ENCODE measurements at regions not wholly inside any gene's neighbourhood (a gene's known extent, or its start where the extent isn't known, plus 50 kb on each side); places are given as distances from the start of the nearest gene placed in this dataset.
"Not testable (repeated sequence)": the region's sequence is repeated elsewhere in the genome, so short reads cannot be mapped to it uniquely, and the experiment has no call there.

DNA sequence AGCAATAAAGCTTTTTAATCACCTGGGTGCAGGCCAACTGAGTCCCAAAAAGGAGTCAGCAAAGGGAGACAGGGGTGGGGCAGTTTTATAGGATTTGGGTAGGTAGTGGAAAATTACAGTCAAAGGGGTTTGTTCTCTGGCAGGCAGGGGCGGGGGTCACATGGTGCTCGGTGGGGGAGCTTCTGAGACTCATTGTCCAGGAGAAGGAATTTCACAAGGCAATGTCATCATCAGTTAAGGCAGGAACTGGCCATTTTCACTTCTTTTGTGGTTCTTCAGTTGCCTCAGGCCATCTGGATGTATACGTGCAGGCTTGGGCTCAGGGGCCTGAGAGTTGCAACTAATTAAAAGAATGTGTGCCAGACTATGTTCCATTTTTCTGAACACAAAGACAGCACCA is 147.5 kb upstream of the SCN7A start:
- DNase-seq (ENCODE audit: low read depth): not testable (repeated sequence)

DNA sequence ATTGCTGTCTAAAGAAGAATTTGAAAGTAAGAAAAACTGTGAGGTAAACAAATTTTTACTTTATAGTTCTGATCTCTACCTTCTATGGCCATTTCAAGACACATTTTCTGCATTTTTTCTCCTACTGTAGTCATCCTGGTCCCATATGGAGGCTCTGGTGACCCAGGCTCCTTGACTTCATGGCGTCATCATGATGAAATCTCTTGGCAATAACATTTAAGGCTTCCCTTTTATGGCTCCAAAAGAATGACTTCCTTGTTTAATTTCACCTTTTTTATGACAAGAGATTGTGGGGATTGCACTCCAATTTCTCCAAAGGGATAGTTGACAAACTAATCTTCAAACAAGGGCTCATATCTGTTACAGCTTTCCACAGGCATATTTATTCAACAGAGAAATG is 143.0 kb upstream of the SCN7A start:
- DNase-seq (ENCODE audit: low read depth): peak; percentile 11

DNA sequence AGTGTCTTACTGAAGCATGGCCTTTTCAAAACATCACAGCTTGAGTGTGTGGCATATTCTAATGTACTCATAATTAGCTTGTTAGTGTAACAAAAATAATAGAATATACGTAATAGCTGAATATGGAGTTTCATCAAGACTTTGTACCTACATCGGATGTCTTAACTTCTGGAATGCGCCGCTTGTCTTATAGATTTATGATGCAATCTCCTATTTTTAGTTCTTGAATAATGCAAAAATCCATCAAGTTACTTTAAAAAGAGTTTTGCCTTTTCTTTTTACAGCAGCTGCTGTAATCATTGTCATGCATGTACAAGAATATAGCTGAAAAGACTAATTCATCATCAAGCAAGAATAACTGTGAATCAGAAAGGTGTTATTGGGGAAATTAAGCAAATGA is 140.7 kb upstream of the SCN7A start:
- no peak for DNase-seq (ENCODE audit: low read depth)

DNA sequence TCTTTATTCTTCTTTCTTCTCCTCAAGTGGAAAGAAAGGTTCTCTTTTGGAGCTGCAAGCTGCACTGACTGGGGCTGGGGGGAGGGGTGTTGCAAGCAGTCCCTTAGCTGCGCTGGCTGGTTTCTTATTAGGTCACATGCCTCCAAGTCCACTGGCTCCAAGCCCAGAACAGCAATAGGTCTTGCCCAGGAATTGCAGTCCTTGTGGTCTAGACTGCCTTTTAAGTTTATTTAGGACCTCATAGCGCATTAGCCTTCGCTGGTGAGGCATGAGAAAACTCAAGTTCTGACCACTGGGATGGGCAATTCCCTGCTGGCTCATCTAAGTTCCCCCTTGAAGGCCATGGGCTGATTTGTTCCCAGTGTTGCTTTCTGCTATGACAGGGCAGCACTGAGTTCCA is 138.6 kb upstream of the SCN7A start:
- peak; percentile 95 for DNase-seq (ENCODE audit: low read depth)

DNA sequence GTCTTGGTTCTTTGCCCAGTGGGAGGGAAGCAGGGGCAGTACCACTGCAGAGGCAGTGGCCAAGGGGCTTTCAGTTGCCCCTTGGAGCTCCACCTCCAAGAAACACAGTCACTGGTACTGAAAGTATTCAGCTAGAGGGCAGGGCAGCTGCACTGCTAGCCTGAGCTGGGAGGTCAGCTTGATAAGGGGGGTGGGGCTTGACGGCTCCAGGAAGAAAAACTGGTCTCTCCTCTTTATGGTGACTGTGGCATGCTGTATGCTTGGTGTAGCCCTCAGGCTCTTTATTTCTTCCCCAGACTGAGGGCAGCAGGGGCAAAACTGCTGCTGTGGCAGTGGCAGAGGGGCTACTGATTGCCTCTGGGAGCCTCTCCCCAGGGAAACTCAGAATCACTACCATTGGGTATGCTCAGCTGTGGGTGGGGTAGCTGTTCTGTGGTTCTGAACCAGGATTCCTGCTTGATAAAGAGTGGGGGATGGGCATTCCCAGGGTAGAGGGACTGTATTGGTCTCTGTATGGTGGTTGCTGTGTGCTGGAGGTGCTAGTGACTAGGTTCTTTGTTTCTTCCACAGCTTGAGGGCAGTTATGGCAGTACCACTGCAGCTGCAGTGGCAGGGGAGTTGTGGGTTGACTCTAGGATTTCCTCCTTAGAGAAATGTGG is 134.6 kb upstream of the SCN7A start:
- DNase-seq (ENCODE audit: low read depth): no peak

DNA sequence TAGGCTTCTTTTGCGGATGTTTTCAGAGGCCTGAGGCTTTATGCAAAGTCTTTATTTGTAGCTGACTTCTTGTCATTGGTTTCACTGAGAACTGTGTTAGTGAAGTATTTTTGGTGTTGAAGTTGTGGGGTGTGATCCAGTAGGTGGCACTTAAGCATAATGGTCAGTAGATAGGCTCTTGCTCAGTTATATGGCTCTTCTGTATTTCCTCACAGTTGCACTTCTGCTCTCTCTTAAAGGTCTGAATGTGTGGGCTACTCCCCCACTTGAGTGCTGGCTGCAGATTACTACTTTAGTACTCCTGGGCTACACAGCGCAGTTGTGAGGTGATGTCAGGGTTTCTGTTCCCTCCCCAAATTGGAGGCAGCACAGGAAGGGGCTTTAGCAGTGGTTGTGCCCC is 133.8 kb upstream of the SCN7A start:
- DNase-seq (ENCODE audit: low read depth): no peak

DNA sequence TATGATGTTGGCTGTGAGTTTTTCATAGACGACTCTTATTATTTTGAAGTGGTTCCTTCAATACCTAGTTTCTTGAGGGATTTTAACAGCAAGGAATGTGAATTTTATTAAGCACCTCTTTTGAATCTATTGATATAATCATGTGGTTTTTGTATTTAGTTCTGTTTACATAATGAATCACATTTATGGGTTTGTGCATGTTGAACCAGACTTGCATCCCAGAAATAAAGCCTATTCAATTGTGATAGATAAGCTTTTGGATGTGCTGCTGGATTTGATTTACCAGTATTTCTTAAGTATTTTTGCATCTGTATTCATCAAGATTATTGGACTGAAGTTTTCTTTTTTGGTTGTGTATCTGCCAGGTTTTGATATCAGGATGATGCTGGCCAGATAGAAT is 131.6 kb upstream of the SCN7A start:
- no peak for DNase-seq (ENCODE audit: low read depth)

DNA sequence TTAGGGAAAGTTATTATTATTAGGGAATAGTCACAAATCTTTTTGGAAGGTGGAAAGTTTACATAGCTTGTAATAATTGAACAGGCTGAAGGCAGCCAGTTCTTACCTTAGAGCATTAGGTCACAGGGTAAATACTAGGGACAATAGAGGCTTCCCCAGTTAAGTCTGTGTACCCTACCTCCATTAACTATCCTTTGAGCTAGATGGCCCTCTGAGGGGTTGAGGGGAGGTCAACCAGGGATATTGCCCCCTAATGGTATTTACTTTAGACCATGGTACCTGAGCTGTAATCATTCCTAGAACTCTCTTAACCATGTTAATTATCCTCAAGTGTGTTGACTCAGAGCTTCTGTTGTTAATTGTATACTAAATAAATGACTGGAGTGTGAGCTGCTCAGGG is 120.5 kb upstream of the SCN7A start:
- no peak for DNase-seq (ENCODE audit: low read depth)

DNA sequence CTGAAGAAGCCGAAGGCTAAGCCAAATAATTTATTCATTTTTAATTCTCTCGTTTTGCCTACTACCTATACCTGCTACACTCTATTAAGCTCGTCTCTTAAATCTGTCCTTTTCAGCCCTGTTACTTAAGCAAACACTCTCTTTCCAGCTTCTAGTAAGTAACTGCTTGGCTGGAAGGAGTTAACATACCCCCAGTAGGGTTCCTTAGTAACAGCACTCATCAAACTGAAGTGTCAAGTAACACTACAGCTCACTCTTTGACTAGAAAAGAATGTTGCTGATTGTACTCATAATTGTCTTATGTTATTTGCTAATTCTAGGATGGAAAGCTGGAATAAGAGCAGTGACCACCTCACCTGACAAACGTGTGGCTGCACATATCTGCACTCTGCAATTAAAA is 120.0 kb upstream of the SCN7A start:
- DNase-seq (ENCODE audit: low read depth): no peak

DNA sequence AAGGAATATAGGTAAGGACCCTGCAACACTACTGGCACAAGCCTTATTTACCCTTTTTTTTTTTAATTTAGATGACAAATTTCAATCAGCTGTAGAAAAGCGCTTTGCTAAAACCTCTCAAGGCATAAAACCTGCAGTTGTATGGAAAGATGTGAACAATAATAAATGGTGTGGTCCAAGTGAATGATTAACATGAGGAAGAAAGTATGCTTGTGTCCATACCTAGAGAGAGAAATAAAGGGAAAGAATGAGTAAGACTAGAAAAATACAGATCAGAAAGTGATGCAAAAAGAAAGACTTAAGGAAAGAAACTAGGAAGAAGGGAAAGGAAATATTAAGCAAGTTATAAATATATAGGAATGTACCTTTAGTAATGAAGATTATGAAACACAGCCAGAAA is 119.2 kb upstream of the SCN7A start:
- DNase-seq (ENCODE audit: low read depth): no peak

DNA sequence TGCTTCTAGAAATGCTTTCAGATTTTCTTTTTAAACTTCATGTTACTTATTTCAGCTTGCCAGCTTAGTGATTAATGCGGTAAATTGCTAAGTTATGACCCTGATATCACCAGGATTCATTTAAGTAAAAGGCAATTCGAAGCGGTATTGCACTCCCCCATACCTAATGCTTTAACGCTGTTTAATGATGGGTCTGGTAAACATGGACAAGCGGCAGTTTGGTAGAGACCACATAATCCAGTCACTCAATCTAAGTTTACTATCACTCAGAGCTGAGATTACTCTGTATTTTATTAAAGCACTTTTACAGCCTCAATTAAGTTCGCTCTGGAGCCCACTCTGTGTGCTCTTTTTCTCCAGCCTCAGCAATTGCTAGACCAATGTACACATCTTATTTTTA is 118.2 kb upstream of the SCN7A start:
- DNase-seq (ENCODE audit: low read depth): no peak

DNA sequence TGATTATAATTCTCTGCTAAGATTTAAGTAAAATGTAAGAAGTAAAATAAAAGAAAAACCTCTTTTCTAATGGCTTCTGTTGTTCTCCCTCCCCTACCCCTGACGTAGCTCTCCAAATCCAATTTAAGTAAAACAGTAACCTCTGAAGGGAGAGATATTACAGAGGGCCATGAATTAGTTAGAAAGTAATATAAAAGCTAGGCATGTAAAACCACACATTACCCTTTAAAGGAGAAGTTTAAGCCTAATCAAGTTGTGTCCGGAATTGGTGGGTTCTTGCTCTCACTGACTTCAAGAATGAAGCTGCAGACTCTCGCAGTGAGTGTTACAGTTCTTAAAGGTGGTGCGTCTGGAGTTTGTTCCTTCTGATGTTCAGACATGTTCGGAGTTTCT is 116.9 kb upstream of the SCN7A start:
- DNase-seq (ENCODE audit: low read depth): no peak

DNA sequence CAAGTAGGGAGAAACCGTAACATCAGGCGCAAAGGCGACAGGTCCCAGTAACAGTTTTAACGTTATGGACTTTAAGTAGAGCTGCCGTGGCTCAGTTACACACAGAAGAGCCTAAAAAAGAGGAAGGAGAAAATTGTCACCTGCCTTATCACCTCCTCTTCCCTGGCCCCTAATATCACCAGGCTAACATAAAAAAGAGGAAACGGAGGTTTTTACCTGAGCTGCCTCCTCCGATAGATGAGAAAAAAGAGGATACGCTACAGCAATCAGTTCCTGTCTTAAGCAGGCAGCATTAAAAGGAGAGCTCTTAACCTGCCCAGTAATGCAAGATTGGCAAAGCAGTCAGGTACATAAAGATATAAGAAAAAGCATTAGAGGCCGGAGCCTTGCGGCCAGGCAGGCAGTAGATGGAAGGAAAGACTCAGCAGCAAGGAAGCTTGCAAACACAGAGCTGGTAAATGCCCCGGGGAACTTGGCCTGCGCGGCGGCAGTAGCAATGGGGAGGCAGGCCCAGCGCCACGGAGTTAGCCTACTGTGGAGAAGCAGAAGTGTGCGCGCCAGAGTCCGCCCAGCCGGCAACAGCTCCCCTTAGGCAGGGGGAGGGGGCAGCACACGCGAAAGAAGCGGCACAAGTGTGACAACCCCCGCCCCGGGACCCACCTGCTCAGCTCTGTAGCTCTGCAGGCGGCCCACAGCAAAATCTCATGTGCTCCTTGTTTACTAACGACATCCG is 116.3 kb upstream of the SCN7A start:
- peak; percentile 17 for DNase-seq (ENCODE audit: low read depth)

DNA sequence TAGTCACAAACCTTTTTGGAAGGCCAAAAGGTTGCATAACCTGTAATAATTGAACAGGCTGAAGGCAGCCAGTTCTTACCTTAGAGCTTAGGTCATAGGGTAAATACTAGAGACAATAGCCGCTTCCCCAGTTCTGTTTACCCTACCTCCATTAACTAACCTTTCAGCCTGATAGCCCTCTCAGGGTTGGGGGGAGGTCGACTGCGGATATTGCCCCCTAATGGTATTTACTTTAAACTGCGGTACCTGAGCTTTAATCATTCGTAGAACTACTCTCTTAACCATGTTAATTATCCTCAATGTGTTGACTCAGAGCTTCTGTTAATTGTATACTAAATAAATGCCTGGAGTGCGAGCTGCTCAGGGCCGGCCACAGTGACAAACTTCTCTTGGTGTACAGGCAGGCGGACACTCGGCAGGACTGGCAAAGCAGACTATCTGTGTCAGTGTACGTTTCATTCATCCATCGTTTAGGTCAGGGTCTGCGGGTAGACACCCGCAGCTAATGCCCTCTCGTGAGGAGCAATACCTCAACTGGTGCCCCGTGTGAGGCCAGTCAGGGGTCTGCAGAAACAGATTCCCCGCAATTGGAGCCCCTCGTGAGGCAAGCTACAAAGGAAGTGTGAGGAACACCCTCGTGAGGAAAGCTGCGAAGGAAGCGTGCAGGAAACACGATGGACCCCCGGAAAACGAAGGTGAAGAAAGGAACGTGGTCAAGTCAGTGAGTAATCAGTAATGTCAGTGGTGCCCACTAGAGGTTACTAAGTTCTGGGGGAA is 115.3 kb upstream of the SCN7A start:
- DNase-seq (ENCODE audit: low read depth): no peak

DNA sequence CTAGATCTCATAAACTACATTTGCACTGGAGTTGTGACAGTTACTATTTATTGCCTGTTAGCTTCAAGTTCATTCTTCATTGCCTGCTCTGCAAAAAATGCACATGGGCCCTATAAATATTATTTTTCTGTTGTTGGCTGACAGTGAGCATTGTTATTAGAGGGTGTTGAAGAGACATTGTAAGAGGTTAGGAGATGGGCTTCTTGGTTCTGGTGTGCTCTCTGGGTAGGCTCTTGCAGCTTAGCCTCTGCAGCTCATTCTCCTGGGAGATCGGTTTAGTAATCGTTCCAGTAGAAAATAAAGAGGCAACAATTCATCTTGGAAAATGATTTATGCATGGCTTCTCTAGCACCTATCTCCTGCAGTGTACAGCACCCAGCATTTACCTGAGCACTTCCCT is 113.8 kb upstream of the SCN7A start:
- no peak for DNase-seq (ENCODE audit: low read depth)

DNA sequence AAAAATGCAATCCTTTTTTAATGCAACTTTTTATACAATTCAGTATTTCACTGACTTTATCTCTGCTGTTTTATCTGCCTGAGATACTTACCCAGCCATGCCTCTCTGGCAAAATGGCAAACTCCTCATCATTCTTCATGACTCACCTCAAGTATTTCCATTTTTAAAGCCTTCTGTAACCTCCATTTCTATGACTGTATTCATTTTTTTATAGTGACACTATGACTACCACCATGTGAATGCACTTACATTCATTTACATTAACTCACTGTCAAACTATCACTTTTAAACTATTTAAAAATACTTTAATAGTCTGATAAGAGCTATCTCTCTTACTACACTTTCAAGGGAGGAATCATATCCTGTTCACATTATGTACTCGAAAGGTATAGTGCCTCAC is 99.4 kb upstream of the SCN7A start:
- peak; percentile 93 for DNase-seq (ENCODE audit: low read depth)

DNA sequence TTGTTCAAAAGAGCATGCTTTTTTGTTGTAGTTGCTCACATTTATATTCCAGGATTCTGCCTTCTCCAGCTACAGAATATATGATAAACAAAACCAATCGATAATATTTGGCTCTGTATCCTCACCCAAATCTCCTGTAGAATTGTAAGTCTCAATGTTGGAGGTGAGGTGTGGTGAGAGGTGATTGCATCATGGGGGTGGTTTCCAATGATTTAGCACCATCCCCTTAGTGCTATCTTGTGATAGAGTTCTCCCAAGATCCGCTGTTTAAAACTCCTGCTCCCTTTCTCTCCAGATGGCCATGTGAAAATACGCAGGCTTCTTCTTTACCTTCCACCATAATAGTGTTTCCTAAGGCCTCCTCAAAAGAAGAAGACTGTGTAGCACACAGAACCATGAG is 98.7 kb upstream of the SCN7A start:
- DNase-seq (ENCODE audit: low read depth): peak; percentile 2

DNA sequence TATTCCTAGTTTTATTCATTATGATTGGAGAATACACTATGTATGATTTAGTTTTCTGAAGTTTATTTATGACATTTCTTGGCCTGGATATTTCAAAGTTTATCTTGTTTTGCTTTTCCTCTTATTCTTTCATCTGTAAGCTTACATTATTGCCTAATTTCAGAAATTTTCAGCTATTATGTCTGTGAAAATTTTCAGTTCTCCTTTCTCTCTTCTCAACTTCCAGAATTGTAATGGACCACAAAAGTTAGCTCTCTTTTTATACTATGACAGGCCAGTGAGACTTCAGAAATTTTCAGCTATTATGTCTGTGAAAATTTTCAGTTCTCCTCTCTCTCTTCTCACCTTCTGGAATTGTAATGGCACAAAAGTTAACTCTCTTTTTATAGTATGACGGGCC is 97.2 kb upstream of the SCN7A start:
- no peak for DNase-seq (ENCODE audit: low read depth)

DNA sequence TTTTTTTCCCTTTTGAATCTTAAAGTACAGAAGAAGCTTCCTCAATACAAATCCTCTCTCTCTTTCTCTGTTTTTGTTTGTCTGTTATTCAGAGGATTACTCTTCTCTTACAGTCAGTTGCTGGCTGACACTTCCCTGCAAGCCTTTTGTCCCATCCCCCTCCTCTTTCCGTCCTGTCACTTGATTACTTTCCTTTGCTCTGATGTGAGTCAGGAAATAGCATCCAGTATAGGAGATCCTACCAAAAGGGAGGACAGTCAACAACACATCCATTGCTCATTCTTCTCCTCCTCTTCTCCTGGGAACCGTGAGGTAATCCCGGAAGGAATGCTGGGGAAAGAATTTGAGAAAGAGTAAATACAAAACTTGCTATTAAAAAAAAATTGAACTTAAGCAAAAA is 79.3 kb upstream of the SCN7A start:
- DNase-seq (ENCODE audit: low read depth): peak; percentile 77

DNA sequence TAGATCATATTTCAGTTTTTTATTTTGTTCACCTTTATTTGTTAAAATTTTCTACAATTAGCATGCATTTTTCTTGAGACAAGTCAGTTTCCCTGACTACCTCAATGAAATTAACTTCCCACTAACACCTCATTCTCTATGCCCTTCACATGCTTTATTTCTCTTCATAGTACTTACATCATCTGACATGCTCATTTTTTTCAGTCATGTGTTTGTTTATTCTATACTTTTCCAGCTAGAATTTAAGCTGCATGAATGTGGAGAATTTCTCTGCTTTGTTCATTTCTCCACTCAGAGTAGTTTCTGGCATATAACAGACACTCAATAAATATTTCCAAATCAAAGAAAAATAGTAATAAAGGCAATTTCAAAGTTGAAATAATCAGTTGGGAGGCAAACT is 78.9 kb upstream of the SCN7A start:
- DNase-seq (ENCODE audit: low read depth): peak; percentile 24

DNA sequence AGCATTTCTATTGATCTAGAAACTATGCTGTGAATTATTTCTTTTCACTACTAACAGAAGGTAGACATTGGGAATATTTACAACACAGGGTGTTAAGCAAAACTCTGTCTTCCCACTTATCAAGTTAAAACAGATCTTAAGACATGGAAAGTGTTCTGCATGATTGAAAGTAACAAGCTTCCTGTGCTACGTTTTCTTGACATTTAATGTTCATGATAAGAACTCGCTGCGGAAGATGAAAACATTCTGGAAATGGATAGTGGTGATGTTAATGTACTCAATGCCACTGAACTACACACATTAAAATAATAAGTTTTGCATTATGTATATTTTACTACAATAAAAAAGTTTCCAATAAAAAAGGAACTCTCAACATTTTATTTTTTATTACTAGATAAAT is 74.4 kb upstream of the SCN7A start:
- DNase-seq (ENCODE audit: low read depth): no peak

DNA sequence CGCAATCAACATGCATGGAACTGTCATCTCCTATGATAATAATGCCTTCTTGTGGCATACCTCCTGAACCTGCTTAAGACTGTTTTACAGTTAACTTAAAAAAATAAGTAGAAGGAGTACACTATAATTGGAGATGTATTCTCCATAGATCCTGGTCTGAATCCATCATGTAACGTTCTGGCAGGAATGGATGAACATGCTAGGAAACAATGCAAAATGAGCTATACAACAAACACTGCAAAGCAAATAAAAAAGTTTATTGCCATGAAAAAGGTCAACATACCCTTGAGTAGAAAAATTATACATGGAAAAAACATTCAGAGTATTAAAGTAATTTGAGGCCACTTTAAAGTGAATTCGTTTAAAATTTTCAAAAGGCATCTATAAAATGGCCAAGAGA is 71.5 kb upstream of the SCN7A start:
- DNase-seq (ENCODE audit: low read depth): no peak

DNA sequence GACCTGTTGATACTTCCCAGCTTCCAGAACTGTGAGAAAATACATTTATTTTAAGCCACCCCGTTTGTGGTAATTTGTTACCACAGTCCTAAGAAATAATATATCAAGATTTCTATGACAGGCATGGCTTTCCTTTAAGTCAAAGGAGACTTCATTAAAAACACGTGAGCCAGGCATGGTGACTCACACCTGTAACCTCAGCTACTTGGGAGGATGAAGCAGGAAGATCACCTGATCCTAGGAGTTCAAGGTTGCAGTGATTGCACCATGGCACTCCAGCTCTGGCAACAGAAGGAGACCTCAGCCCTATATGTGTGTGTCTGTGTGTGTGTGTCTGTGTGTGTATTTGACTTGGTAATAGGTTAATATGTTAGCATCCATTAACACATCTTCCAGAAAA is 69.8 kb upstream of the SCN7A start:
- DNase-seq (ENCODE audit: low read depth): peak; percentile 1
